GM23338 (cell line): ENCODE measurements at regions not wholly inside any gene's neighbourhood (a gene's known extent, or its start where the extent isn't known, plus 50 kb on each side); places are given as distances from the start of the nearest gene placed in this dataset.

Experiments used
- ATAC-seq: fragments of 200-7000 bp; cut with Tn5 transposase; 3 replicates; pipeline ENCODE4 v1.9.1; 2020
- DNase-seq: peaks from one replicate; pipeline ENCODE4 v3.0.0-alpha.2; 2015; ENCODE audit warnings: low spot score
- H2AFZ ChIP-seq: fragments of 200-600 bp; sonication (generic); 2 replicates; pipeline ENCODE4 v1.8.0; 2016; ENCODE audit warnings: antibody characterized with exemption, mild to moderate bottlenecking, moderate library complexity
- H3F3A ChIP-seq: fragments of 200-600 bp; sonication (generic); replicated peaks from 2 replicates; pipeline ENCODE4 v1.8.0; 2017; ENCODE audit warnings: antibody characterized with exemption, mixed run types, low read depth
- H3K27ac ChIP-seq: fragments of 200-600 bp; sonication (generic); 2 replicates; pipeline ENCODE4 v1.6.1; 2016; ENCODE audit warnings: low read depth
- H3K27me3 ChIP-seq: fragments of 200-600 bp; sonication (generic); 2 replicates; pipeline ENCODE4 v1.8.0; 2016; ENCODE audit warnings: mild to moderate bottlenecking, mixed run types, moderate library complexity; ENCODE audit not compliant: insufficient read depth
- H3K36me3 ChIP-seq: fragments of 200-600 bp; sonication (generic); 2 replicates; pipeline ENCODE4 v1.8.0; 2016; ENCODE audit warnings: mild to moderate bottlenecking; ENCODE audit not compliant: insufficient read depth
- H3K4me1 ChIP-seq: fragments of 200-600 bp; sonication (generic); 2 replicates; pipeline ENCODE4 v1.8.0; 2016; ENCODE audit warnings: mild to moderate bottlenecking, moderate library complexity; ENCODE audit not compliant: insufficient read depth
- H3K4me2 ChIP-seq: fragments of 200-600 bp; sonication (generic); 2 replicates; pipeline ENCODE4 v1.7.1; 2017; ENCODE audit warnings: mixed run types
- H3K4me3 ChIP-seq: fragments of 200-600 bp; sonication (generic); 2 replicates; pipeline ENCODE4 v1.6.1; 2016; ENCODE audit warnings: mixed run types
- H3K79me2 ChIP-seq: fragments of 200-600 bp; sonication (generic); replicated peaks from 2 replicates; pipeline ENCODE4 v1.8.0; 2017; ENCODE audit warnings: mild to moderate bottlenecking; ENCODE audit not compliant: insufficient read depth
- H3K9me2 ChIP-seq: fragments of 200-600 bp; sonication (generic); 2 replicates; pipeline ENCODE4 v1.8.0; 2017; ENCODE audit not compliant: insufficient read depth
- H4K20me1 ChIP-seq: fragments of 200-600 bp; sonication (generic); replicated peaks from 2 replicates; pipeline ENCODE4 v1.8.0; 2017; ENCODE audit warnings: mild to moderate bottlenecking; ENCODE audit not compliant: insufficient read depth
- H3K27ac Mint-ChIP-seq: 2 replicates; pipeline ENCODE4 v1.8.0; 2020; ENCODE audit warnings: inconsistent platforms, mild to moderate bottlenecking, moderate library complexity, mixed read lengths
- H3K27me3 Mint-ChIP-seq: 3 replicates; pipeline ENCODE4 v1.8.0; 2022; ENCODE audit warnings: low read depth, mild to moderate bottlenecking, moderate library complexity, mixed read lengths, inconsistent platforms; ENCODE audit not compliant: insufficient read depth, poor library complexity
- H3K36me3 Mint-ChIP-seq: 3 replicates; pipeline ENCODE4 v1.8.0; 2021; ENCODE audit warnings: low read depth, mild to moderate bottlenecking, inconsistent platforms, moderate library complexity, mixed read lengths
- H3K4me1 Mint-ChIP-seq: 3 replicates; pipeline ENCODE4 v1.8.0; 2020; ENCODE audit warnings: mild to moderate bottlenecking, inconsistent platforms, mixed read lengths
- H3K4me3 Mint-ChIP-seq: 3 replicates; pipeline ENCODE4 v1.8.0; 2021; ENCODE audit warnings: moderate library complexity, mild to moderate bottlenecking, inconsistent platforms, mixed read lengths
- H3K9me3 Mint-ChIP-seq: 3 replicates; pipeline ENCODE4 v1.8.0; 2020; ENCODE audit warnings: moderate library complexity, mild to moderate bottlenecking, inconsistent platforms, mixed read lengths
- CREB1 ChIP-seq: fragments of 250-450 bp; sonication (Bioruptor Pico); IDR thresholded peaks from 2 replicates; pipeline ENCODE4 v1.5.0; 2020; ENCODE audit warnings: low read depth, mild to moderate bottlenecking, moderate library complexity
- CTCF ChIP-seq, 2 experiments: fragments of 200-600 bp in 1 of 2; sonication (generic) in 1 of 2; conservative IDR thresholded peaks; 2 replicates each; pipeline versions ENCODE4 v1.5.1 to v1.6.1; 2016 to 2017; ENCODE audit warnings: antibody characterized with exemption in 2 of 2, low read depth in 2 of 2, mild to moderate bottlenecking in 2 of 2, moderate library complexity in 1 of 2
- ETS1 ChIP-seq: IDR thresholded peaks from 2 replicates; pipeline ENCODE4 v1.6.1; 2016; ENCODE audit warnings: antibody characterized with exemption
- EZH2 ChIP-seq: fragments of 200-600 bp; sonication (generic); IDR thresholded peaks from one replicate; pipeline ENCODE4 v1.8.0; 2017; ENCODE audit warnings: antibody characterized with exemption, mild to moderate bottlenecking, low read depth; ENCODE audit not compliant: unreplicated experiment
- EZH2phosphoT487 ChIP-seq: fragments of 200-600 bp; sonication (generic); IDR thresholded peaks from one replicate; pipeline ENCODE4 v1.8.1; 2018; ENCODE audit warnings: antibody characterized with exemption; ENCODE audit not compliant: unreplicated experiment
- JUNB ChIP-seq: IDR thresholded peaks from one replicate; pipeline ENCODE4 v1.6.1; 2016; ENCODE audit warnings: antibody characterized with exemption; ENCODE audit not compliant: unreplicated experiment
- NANOG ChIP-seq: IDR thresholded peaks from 2 replicates; pipeline ENCODE4 v1.6.1; 2016; ENCODE audit warnings: antibody characterized with exemption, borderline replicate concordance
- POLR2AphosphoS5 ChIP-seq: IDR thresholded peaks from 2 replicates; pipeline ENCODE4 v1.6.1; 2016; ENCODE audit warnings: antibody characterized with exemption, low read depth
- REST ChIP-seq: IDR thresholded peaks from one replicate; pipeline ENCODE4 v1.6.1; 2018; ENCODE audit warnings: antibody characterized with exemption; ENCODE audit not compliant: unreplicated experiment
- STAT1 ChIP-seq: IDR thresholded peaks from one replicate; pipeline ENCODE4 v1.6.1; 2016; ENCODE audit warnings: antibody characterized with exemption; ENCODE audit not compliant: unreplicated experiment
- ZNF114 ChIP-seq: fragments of 250-450 bp; sonication (Bioruptor Pico); IDR thresholded peaks from 2 replicates; pipeline ENCODE4 v1.5.0; 2020; ENCODE audit warnings: mild to moderate bottlenecking, moderate library complexity
- ZNF331 ChIP-seq: fragments of 250-450 bp; sonication (Bioruptor Pico); IDR thresholded peaks from 2 replicates; pipeline ENCODE4 v1.5.0; 2020; ENCODE audit warnings: low read depth, mild to moderate bottlenecking, moderate library complexity
- ZNF462 ChIP-seq: fragments of 250-450 bp; sonication (Bioruptor Pico); IDR thresholded peaks from 2 replicates; pipeline ENCODE4 v1.5.0; 2020; ENCODE audit warnings: mild to moderate bottlenecking, moderate library complexity

- H3F3A ChIP-seq: no peaks in the 10 kb centered on the region
- no peak overlapping the region for H3K4me2 ChIP-seq
- no peaks in the 10 kb centered on the region for H3K36me3 ChIP-seq
- TF ChIP-seq POLR2AphosphoS5 (no peak), ZNF462 (CRISPR knock-in tag) (no peak), EZH2 (no peak), ETS1 (no peak), JUNB (no peak), ZNF114 (CRISPR knock-in tag) (no peak), NANOG (no peak), CREB1 (CRISPR knock-in tag) (no peak), EZH2phosphoT487 (no peak), CTCF (conservative IDR thresholded peaks at IDR 0.05; ENCODE audit: low read depth in 2 of 2) (no peak), STAT1 (no peak), REST (no peak), ZNF331 (CRISPR knock-in tag) (no peak)
- ATAC-seq (no peak), DNase-seq (no peak)
- H3K9me2 ChIP-seq: no peaks in the 10 kb centered on the region
- Mint-ChIP-seq H3K36me3 (peaks cover 3% of the 10 kb centered on the region; the same call in 2 of the 3 replicates), H3K4me3 (no peak overlapping the region), H3K4me1 (no peaks in the 10 kb centered on the region), H3K9me3 (peaks cover 3% of the 10 kb centered on the region; the same call in 2 of the 3 replicates), H3K27ac (no peak overlapping the region), H3K27me3 (no peaks in the 10 kb centered on the region)
- H3K79me2 ChIP-seq: no peaks in the 10 kb centered on the region
- H4K20me1 ChIP-seq: no peaks in the 10 kb centered on the region
- no peak overlapping the region for H3K4me3 ChIP-seq
- H3K27me3 ChIP-seq: no peaks in the 10 kb centered on the region
- H3K27ac ChIP-seq: no peak overlapping the region
- no peak overlapping the region for H2AFZ ChIP-seq
- no peaks in the 10 kb centered on the region for H3K4me1 ChIP-seq
Observed at GRCh38 chr3:166706094-166706493, 674.0 kb downstream of the ZBBX start.
